ENCODE measurements at regions not wholly inside any gene's neighbourhood (a gene's known extent, or its start where the extent isn't known, plus 50 kb on each side); places are given as distances from the start of the nearest gene placed in this dataset.

DNA sequence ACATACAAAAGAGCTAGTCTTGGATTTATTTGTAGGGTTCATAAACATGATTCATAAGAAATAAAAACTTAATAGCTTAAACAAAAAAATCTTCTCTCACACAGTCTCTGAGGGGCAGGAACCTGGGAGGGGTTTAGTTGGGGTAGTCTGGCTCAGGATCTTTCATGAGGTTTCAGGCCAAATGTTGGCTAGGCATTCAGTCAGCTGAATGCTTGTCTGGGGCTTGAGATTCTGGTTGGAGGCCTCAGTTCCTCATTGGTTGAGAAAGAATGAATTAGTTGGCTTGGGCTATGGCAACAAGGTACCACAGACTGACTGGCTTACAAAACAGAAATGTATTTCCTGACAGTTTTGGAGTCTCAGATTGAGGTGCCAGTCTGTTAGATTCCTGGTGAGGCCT is 74.3 kb downstream of the ANKRD7 start:
- TF ChIP-seq POLR2A (IDR thresholded peaks at IDR 0.05; ENCODE audit: low read depth, low read length) (no peak), TAF1 (IDR thresholded peaks at IDR 0.05; ENCODE audit: borderline replicate concordance, low read depth, low read length) (no peak), POLR2AphosphoS5 (IDR thresholded peaks at IDR 0.05; ENCODE audit: low read depth, low read length) (no peak)
- FAIRE-seq (no peak), DNase-seq (ENCODE audit: insufficient read length) (no peak)

DNA sequence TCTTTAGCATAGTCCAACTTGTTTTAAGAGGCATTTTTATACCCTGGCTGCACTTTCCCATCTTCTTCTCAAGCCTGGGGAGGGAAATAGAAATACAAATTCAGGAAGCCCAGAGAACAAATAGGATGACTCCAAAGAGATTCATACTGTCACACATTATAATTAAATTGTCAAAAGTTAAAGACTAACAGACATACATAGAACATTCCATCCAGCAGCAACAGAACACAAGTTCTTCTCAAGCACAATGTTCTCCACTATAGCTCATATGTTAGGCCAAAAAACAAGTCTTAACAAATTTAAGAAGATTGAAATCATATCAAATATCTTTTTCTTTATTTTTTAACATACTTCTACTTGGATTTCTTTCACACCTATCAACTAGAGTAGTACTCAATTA is 75.7 kb downstream of the ANKRD7 start:
- FAIRE-seq (no peak), DNase-seq (ENCODE audit: insufficient read length) (no peak)
- no peak for TF ChIP-seq TAF1 (IDR thresholded peaks at IDR 0.05; ENCODE audit: borderline replicate concordance, low read depth, low read length)
- no peak for TF ChIP-seq POLR2AphosphoS5 (IDR thresholded peaks at IDR 0.05; ENCODE audit: low read depth, low read length)
- no peak for TF ChIP-seq POLR2A (IDR thresholded peaks at IDR 0.05; ENCODE audit: low read depth, low read length)

DNA sequence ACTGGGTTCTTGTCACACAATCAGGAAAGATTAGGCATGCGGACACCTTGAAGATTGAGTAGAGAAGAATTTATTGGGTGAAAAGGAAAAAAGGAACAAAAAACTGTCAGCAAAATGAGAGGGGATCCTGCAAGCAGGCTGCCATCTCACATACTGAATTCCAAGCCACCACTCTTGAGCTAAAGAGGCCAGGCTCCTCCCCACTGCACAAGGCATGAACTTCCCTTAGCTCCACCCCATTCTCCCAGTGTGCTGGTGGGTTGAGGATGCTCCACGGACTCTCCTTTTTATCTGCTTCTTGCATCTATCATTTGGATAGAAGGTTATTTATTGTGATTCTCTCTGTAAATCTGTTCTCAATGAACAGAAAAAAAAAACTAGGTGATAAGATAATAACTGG is 79.6 kb downstream of the ANKRD7 start:
- no peak for TF ChIP-seq POLR2AphosphoS5 (IDR thresholded peaks at IDR 0.05; ENCODE audit: low read depth, low read length)
- TF ChIP-seq TAF1 (IDR thresholded peaks at IDR 0.05; ENCODE audit: borderline replicate concordance, low read depth, low read length), result no peak
- no peak for TF ChIP-seq POLR2A (IDR thresholded peaks at IDR 0.05; ENCODE audit: low read depth, low read length)
- DNase-seq (ENCODE audit: insufficient read length) (no peak), FAIRE-seq (no peak)

DNA sequence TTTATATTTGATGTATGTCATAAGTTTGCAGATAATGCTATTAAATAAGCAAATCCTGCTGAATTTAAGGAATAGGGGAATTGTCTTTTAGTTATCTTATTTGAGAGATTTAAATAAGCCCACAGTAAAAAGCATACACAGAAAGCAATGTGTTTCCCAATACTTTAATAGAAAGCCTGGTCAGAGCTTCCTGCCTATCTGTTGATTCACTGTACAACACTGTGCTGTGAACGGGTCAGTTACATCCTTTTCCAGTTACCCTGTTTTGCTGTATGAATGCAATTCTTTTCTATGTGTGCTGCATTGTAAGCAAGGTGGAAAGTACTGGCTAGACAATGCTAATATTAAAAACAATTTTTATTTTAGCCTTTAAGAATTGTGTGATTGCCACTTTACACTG is 81.2 kb downstream of the ANKRD7 start:
- DNase-seq (ENCODE audit: insufficient read length) (no peak), FAIRE-seq (no peak)

DNA sequence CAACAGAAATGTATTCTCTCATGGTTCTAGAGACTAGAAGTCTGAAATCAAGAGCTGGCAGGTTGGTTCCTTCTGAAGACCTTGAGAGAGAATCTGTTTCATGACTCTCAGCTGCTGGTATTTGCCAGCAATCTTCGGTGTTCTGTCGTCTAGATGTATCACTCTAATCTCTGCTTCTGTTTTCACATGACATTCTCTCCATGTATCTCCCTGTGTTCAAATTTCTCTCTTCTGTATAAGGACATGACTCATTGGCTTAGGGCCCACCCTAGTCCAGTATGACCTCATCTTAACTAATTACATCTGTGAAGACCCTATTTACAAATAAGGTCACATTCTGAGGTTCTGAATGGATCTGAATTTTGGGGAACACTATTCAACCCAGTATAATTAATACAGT is 82.3 kb downstream of the ANKRD7 start:
- DNase-seq (ENCODE audit: insufficient read length) (no peak), FAIRE-seq (no peak)
- TF ChIP-seq POLR2AphosphoS5 (IDR thresholded peaks at IDR 0.05; ENCODE audit: low read depth, low read length) (no peak), TAF1 (IDR thresholded peaks at IDR 0.05; ENCODE audit: borderline replicate concordance, low read depth, low read length) (no peak), POLR2A (IDR thresholded peaks at IDR 0.05; ENCODE audit: low read depth, low read length) (no peak)

More for the DNA sequence above, 81.2 kb downstream of the ANKRD7 start:
- TF ChIP-seq TAF1 (IDR thresholded peaks at IDR 0.05; ENCODE audit: borderline replicate concordance, low read depth, low read length), result no peak
- TF ChIP-seq POLR2AphosphoS5 (IDR thresholded peaks at IDR 0.05; ENCODE audit: low read depth, low read length), result no peak
- no peak for TF ChIP-seq POLR2A (IDR thresholded peaks at IDR 0.05; ENCODE audit: low read depth, low read length)

DNA sequence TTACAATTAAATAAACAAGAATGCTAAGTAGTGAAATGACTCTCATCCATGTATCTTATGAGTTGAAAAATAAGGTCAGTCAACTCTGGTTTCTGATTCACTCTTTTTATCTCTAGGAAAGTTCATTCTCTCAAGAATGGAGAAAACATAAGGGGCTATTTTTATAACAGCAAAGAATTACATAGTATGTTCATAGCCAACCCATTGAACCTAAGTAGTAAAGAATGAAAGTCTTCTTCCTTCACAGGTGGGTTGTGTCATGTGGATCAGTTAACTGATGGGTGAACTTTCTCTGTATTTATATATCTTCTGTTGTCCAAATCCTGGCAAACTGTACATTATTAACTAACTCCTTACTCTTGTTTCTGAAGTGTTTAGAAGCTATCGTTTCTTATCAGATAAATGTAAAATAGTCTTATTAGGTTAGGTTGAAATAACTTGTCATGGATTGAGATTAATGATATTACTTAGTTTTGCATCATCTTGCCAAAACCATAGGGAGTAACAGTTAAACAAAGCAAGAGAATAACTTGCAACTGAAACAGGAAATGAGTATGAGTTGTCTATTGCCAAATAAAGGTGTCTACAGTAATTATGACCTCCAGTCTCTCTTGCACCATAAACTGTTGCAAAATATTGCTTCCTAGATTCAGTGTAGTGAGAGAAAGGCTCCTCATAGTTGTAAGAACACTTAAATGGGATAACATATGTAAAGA is 86.8 kb downstream of the ANKRD7 start:
- TF ChIP-seq POLR2AphosphoS5 (IDR thresholded peaks at IDR 0.05; ENCODE audit: low read depth, low read length), result no peak
- peak; percentile 5 for FAIRE-seq
- no peak for DNase-seq (ENCODE audit: insufficient read length)

DNA sequence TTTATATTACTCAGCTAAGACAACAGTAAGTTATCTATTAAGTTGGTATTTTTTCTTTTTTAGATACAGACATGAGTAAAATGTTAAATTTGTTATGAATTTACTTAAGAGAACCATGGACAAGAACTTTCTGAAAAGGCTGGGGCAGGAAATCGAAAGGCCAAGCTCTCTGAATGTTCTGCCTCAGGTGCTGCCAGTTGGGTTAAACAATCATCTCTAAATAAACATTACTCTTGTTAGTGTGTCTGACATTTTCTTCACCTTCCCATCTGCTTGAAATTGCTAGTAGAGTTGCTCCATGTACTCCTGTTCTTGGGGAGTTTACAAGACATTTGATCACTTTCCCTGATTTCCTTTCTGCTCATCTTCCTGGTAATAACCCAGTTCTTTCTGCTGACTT is 87.5 kb downstream of the ANKRD7 start:
- TF ChIP-seq POLR2A (IDR thresholded peaks at IDR 0.05; ENCODE audit: low read depth, low read length) (no peak), POLR2AphosphoS5 (IDR thresholded peaks at IDR 0.05; ENCODE audit: low read depth, low read length) (no peak), TAF1 (IDR thresholded peaks at IDR 0.05; ENCODE audit: borderline replicate concordance, low read depth, low read length) (no peak)
- DNase-seq (ENCODE audit: insufficient read length) (no peak), FAIRE-seq (no peak)

DNA sequence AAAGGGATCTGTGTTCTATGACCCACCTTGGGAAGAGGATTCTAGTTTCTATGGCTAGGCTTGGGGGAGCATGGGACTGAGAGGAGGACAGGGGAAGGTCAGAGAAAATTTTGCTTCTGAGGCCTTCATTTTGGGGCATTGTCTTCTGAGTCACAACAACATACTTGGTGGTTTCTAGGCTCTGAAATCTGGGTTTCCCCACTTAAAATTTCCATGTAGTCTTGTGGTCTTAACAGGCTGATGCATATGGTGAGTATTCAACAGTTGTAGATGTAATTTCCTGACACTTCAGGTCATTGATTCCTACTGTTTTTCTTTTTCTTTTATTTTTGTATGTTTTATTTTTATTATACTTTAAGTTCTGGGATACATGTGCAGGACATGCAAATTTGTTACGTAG is 88.5 kb downstream of the ANKRD7 start:
- no peak for FAIRE-seq
- DNase-seq (ENCODE audit: insufficient read length), result no peak
- no peak for TF ChIP-seq TAF1 (IDR thresholded peaks at IDR 0.05; ENCODE audit: borderline replicate concordance, low read depth, low read length)

DNA sequence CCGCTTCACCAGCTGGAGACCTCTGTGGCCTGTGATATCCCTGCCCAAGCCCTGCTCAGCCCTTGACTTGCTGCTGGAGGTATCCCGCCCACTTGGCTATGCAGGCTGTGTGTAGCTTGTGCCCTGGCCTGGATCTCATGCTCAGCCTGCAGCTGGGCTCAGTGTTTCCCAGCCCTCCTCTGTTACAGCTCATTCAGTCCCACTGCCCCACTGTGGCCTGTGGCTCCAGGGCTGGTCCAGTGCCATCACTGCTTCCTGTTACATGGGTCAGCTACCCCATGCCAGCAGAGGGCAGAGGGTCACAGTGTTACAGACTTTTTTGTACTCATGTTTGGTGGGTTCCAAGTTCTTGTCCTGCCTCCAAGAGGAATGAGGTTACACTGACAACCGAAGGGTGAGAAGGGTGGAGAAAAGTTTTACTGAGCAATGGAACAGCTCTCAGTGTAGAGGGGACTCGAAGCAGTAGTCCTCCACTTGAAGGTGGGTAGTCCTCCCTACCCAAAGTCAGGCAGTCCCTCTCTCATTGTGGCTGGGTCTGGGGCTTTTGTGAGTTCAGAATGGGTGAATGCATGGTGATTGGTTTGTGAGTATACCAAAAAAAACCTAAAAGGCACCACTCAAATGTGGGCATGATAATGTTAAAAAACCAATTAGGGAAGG is 100.4 kb downstream of the ANKRD7 start:
- FAIRE-seq (no peak), DNase-seq (ENCODE audit: insufficient read length) (no peak)
- TF ChIP-seq POLR2AphosphoS5 (IDR thresholded peaks at IDR 0.05; ENCODE audit: low read depth, low read length) (no peak), POLR2A (IDR thresholded peaks at IDR 0.05; ENCODE audit: low read depth, low read length) (no peak), TAF1 (IDR thresholded peaks at IDR 0.05; ENCODE audit: borderline replicate concordance, low read depth, low read length) (no peak)

DNA sequence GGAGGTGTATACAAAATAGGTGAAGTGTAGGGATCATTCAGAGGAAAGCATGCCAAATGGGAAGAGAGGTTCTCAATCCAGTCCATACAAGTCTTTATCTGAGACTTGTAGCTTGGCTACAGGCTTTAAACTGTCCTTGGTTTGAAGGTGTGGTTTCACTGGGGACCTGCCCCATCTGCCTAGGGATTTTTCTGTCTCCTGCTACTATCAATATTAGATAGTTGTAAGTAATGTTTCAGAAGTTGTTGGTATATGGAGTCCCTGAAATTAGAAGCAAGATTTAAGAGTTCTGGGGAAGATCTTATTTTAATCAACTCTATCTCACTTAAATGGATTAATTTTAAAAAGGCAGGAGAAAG is 100.9 kb downstream of the ANKRD7 start:
- FAIRE-seq (no peak), DNase-seq (ENCODE audit: insufficient read length) (no peak)
- no peak for TF ChIP-seq TAF1 (IDR thresholded peaks at IDR 0.05; ENCODE audit: borderline replicate concordance, low read depth, low read length)
- TF ChIP-seq POLR2AphosphoS5 (IDR thresholded peaks at IDR 0.05; ENCODE audit: low read depth, low read length), result no peak
- TF ChIP-seq POLR2A (IDR thresholded peaks at IDR 0.05; ENCODE audit: low read depth, low read length), result no peak

DNA sequence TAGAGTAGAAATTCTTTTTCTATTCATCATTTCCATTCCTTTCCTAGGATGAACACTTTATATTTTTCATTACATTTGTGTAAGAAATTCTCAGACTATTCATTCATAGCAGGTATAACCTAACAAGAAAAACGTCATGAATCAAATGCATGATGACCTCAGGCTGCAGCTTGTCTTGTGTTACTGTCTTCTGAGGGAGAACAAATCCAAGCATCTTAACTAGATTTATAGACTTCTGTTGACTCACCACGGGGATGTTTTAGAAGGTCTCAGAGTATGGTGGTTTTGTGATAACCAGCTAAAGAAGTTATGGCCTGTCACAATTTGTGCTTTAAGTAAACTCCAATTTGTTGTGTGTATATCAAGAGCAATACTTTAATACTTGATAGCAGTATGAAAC is 102.7 kb downstream of the ANKRD7 start:
- TF ChIP-seq POLR2AphosphoS5 (IDR thresholded peaks at IDR 0.05; ENCODE audit: low read depth, low read length), result no peak
- TF ChIP-seq POLR2A (IDR thresholded peaks at IDR 0.05; ENCODE audit: low read depth, low read length), result no peak
- TF ChIP-seq TAF1 (IDR thresholded peaks at IDR 0.05; ENCODE audit: borderline replicate concordance, low read depth, low read length), result no peak
- FAIRE-seq (no peak), DNase-seq (ENCODE audit: insufficient read length) (no peak)

DNA sequence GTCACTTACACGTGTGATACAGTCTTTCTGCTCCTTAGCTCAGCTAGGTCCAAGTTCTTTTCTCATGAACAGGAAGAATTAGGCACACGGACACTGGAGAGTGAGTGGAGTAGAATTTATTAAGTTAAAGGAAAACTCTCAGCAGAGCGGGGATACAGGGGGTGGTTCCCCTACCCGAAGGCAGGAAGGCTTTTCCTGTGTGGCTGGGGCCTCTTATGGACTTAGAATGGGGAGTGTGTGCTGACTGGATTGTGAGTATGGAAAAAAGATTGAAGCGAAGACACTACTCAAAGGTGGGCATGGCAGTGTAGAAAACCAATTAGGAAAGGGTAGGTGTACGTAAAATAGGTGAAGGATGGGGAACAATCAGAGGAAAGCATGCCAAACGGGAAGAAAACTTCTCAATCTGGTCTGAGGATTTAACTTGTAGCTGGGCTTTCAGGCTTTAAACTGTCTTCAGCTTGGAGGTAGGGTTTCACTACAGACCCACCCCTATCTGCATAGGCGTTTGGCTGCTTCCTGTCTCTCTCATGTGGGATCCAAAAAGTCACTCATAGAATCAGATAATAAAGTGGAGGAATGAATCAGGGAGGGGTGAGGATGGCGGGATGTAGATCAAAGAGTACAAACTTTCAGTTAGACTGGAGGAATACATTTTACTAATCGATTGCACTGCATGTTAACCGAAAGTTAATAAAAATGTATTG is 104.2 kb downstream of the ANKRD7 start:
- DNase-seq (ENCODE audit: insufficient read length) (no peak), FAIRE-seq (no peak)
- no peak for TF ChIP-seq POLR2AphosphoS5 (IDR thresholded peaks at IDR 0.05; ENCODE audit: low read depth, low read length)

All from GM12892 (cell line).